ENCODE measurements at regions not wholly inside any gene's neighbourhood (a gene's known extent, or its start where the extent isn't known, plus 50 kb on each side); places are given as distances from the start of the nearest gene placed in this dataset.

DNA sequence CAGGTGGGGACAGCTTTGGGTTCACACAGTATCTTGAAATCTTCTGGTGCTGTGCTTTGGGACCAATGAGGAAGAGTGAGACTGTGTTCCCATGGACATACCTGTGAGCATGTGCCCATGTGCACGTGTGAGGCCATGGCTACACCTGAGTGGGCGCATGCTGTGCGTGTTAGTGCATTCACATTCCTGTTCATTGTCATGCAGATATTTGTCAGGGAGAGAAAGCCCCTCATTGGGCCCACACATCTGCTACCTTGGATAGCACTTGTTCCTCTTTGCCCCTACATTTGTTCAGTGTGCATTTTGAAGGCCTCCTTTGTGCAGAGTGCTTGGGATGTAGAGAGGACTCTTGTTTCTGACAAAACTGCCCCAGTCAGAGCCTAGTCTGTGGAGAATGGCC is 154.3 kb upstream of the E2F8 start:
- TF ChIP-seq, protein P1, sequence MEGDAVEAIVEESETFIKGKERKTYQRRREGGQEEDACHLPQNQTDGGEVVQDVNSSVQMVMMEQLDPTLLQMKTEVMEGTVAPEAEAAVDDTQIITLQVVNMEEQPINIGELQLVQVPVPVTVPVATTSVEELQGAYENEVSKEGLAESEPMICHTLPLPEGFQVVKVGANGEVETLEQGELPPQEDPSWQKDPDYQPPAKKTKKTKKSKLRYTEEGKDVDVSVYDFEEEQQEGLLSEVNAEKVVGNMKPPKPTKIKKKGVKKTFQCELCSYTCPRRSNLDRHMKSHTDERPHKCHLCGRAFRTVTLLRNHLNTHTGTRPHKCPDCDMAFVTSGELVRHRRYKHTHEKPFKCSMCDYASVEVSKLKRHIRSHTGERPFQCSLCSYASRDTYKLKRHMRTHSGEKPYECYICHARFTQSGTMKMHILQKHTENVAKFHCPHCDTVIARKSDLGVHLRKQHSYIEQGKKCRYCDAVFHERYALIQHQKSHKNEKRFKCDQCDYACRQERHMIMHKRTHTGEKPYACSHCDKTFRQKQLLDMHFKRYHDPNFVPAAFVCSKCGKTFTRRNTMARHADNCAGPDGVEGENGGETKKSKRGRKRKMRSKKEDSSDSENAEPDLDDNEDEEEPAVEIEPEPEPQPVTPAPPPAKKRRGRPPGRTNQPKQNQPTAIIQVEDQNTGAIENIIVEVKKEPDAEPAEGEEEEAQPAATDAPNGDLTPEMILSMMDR (IDR thresholded peaks at IDR 0.05; ENCODE audit: poor library complexity, severe bottlenecking), result no peak
- no peak for TF ChIP-seq EZH2 (IDR thresholded peaks at IDR 0.05; ENCODE audit: borderline replicate concordance, insufficient read depth, low read length, poor library complexity, severe bottlenecking)
- TF ChIP-seq POLR2AphosphoS5 (IDR thresholded peaks at IDR 0.05), result no peak
- no peak for TF ChIP-seq MXI1 (conservative IDR thresholded peaks at IDR 0.05; ENCODE audit: poor library complexity, severe bottlenecking)
- TF ChIP-seq EP300 (conservative IDR thresholded peaks at IDR 0.05; ENCODE audit: poor library complexity, severe bottlenecking), result no peak

Data from neural cell (in vitro differentiated cells).